GM12878 (cell line): ENCODE measurements at regions not wholly inside any gene's neighbourhood (a gene's known extent, or its start where the extent isn't known, plus 50 kb on each side); places are given as distances from the start of the nearest gene placed in this dataset.

Experiments
- ATAC-seq: fragments of 200-7000 bp; cut with Tn5 transposase; 3 replicates; pipeline ENCODE4 v1.9.1; 2020; ENCODE audit warnings: mild to moderate bottlenecking, moderate library complexity
- BruUV-seq: library from RNA; stranded (reverse); fragments of 400-500 nt; replicated peaks from 2 replicates; lab custom pipeline; 2021; lab: Mats Ljungman, UMichigan
- CTCF ChIA-PET: fragments of 300-600 bp; sonication (Branson Sonifier 250); formaldehyde crosslinking; extraction: SDS; loops from one replicate; lab custom pipeline; 2021; ENCODE audit warnings: inconsistent platforms; lab: Yijun Ruan, JAX
- POLR2A ChIA-PET: fragments of 350-600 bp; formaldehyde crosslinking; extraction: SDS; loops from one replicate; lab custom pipeline; 2021; ENCODE audit warnings: inconsistent platforms; lab: Charles Lee
- RAD21 ChIA-PET: fragments of 300-600 bp; sonication (Branson Sonifier 250); formaldehyde crosslinking; loops from one replicate; lab custom pipeline; 2023; ENCODE audit warnings: antibody characterized with exemption; ENCODE audit not compliant: unreplicated experiment; lab: Charles Lee
- SMC1A ChIA-PET: fragments of 300-600 bp; sonication (Branson Sonifier 250); formaldehyde crosslinking; loops from one replicate; lab custom pipeline; 2023; ENCODE audit not compliant: unreplicated experiment, uncharacterized antibody; lab: Charles Lee
- DNase-seq: peaks from one replicate; pipeline ENCODE4 v3.0.0-alpha.2; 2011; ENCODE audit warnings: low read depth, low spot score
- FAIRE-seq: peaks from 3 replicates; lab custom pipeline; 2011; peaks lifted over from hg19 to GRCh38; lab: Jason Lieb, UNC
- H2AFZ ChIP-seq: 2 replicates; pipeline ENCODE4 v1.6.0; 2011; ENCODE audit warnings: low read depth, low read length, control low read depth; ENCODE audit not compliant: control insufficient read depth
- H3K27ac ChIP-seq: 2 replicates; pipeline ENCODE4 v1.5.1; 2011; ENCODE audit warnings: control low read depth; ENCODE audit not compliant: control insufficient read depth, insufficient read depth
- H3K27me3 ChIP-seq, 2 experiments: replicated peaks in 1 of 2; 2 replicates each; pipeline versions ENCODE4 v1.6.0 to v1.6.1; 2011; ENCODE audit warnings: low read length in 1 of 2; ENCODE audit not compliant: control insufficient read depth in 2 of 2, insufficient read depth in 2 of 2
- H3K36me3 ChIP-seq, 2 experiments: 2 replicates each; pipeline ENCODE4 v1.5.1; 2011; ENCODE audit warnings: low read length in 1 of 2; ENCODE audit not compliant: control insufficient read depth in 2 of 2, insufficient read depth in 2 of 2
- H3K4me1 ChIP-seq: 2 replicates; pipeline ENCODE4 v1.6.1; 2011; ENCODE audit warnings: mild to moderate bottlenecking, low read length, moderate library complexity, mixed read lengths; ENCODE audit not compliant: control insufficient read depth, insufficient read depth
- H3K4me2 ChIP-seq: 2 replicates; pipeline ENCODE4 v1.6.0; 2011; ENCODE audit warnings: control low read depth; ENCODE audit not compliant: control insufficient read depth, insufficient read depth
- H3K4me3 ChIP-seq: fragments of 200-600 bp; sonication (generic); 2 replicates; pipeline ENCODE4 v1.5.1; 2016
- H3K79me2 ChIP-seq: 2 replicates; pipeline ENCODE4 v1.6.0; 2011; ENCODE audit warnings: low read length; ENCODE audit not compliant: control insufficient read depth, insufficient read depth
- H3K9ac ChIP-seq: 2 replicates; pipeline ENCODE4 v1.8.0; 2011; ENCODE audit warnings: low read length, control low read depth, mixed read lengths; ENCODE audit not compliant: control insufficient read depth, insufficient read depth
- H3K9me3 ChIP-seq: replicated peaks from 3 replicates; pipeline ENCODE4 v1.5.1; 2011; ENCODE audit warnings: mild to moderate bottlenecking, low read length; ENCODE audit not compliant: control insufficient read depth, insufficient read depth
- H4K20me1 ChIP-seq: 2 replicates; pipeline ENCODE4 v1.6.0; 2011; ENCODE audit not compliant: control insufficient read depth, insufficient read depth
- ATF3 ChIP-seq: IDR thresholded peaks from 2 replicates; pipeline ENCODE4 v1.6.1; 2011; ENCODE audit warnings: low read depth, mild to moderate bottlenecking, low read length, moderate library complexity, borderline replicate concordance; ENCODE audit errors: extremely low read depth
- ATF7 ChIP-seq: fragments of 450-650 bp; IDR thresholded peaks from 2 replicates; pipeline ENCODE4 v1.6.1; 2016; ENCODE audit warnings: low read depth, mild to moderate bottlenecking
- CHD2 ChIP-seq: IDR thresholded peaks from 2 replicates; pipeline ENCODE4 v1.6.1; 2011; ENCODE audit warnings: low read depth, low read length, improper control_type of control experiment, borderline replicate concordance
- CREB1 ChIP-seq: IDR thresholded peaks from 2 replicates; pipeline ENCODE4 v1.6.1; 2012; ENCODE audit warnings: low read depth, mild to moderate bottlenecking, inconsistent platforms
- EED ChIP-seq: sonication (generic); IDR thresholded peaks from 2 replicates; pipeline ENCODE4 v1.6.1; 2016; ENCODE audit warnings: antibody characterized with exemption, low read depth
- HCFC1 ChIP-seq: fragments of 150-350 bp; IDR thresholded peaks from 2 replicates; pipeline ENCODE4 v1.6.1; 2014; ENCODE audit warnings: low read length
- HDGF ChIP-seq: fragments of 450-650 bp; IDR thresholded peaks from 2 replicates; pipeline ENCODE4 v1.6.1; 2016; ENCODE audit warnings: antibody characterized with exemption
- IKZF1 ChIP-seq: fragments of 450-650 bp; conservative IDR thresholded peaks from 2 replicates; pipeline ENCODE4 v1.6.1; 2017; ENCODE audit warnings: antibody characterized with exemption, mild to moderate bottlenecking
- KAT2A ChIP-seq: conservative IDR thresholded peaks from 2 replicates; pipeline ENCODE4 v1.6.1; 2011; ENCODE audit warnings: low read depth, low read length; ENCODE audit not compliant: control insufficient read depth
- NFYA ChIP-seq: IDR thresholded peaks from 2 replicates; pipeline ENCODE4 v1.6.1; 2011; ENCODE audit warnings: low read depth, mild to moderate bottlenecking, low read length, improper control_type of control experiment, borderline replicate concordance
- POLR2A ChIP-seq: IDR thresholded peaks from 2 replicates; pipeline ENCODE4 v1.6.1; 2011; ENCODE audit warnings: low read depth, mild to moderate bottlenecking, low read length
- SIN3A ChIP-seq: IDR thresholded peaks from 2 replicates; pipeline ENCODE4 v1.6.1; 2012; ENCODE audit warnings: low read depth, low read length, improper control_type of control experiment
- SKIL ChIP-seq: fragments of 450-650 bp; IDR thresholded peaks from 2 replicates; pipeline ENCODE4 v1.6.1; 2017; ENCODE audit warnings: mild to moderate bottlenecking, low read depth, inconsistent platforms; ENCODE audit not compliant: poor library complexity, severe bottlenecking
- SMAD5 ChIP-seq: IDR thresholded peaks from 2 replicates; pipeline ENCODE4 v1.6.1; 2016; ENCODE audit warnings: antibody characterized with exemption, low read depth
- SMC3 ChIP-seq: IDR thresholded peaks from 2 replicates; pipeline ENCODE4 v1.6.1; 2011; ENCODE audit warnings: low read length, improper control_type of control experiment, borderline replicate concordance
- SRF ChIP-seq, 2 experiments: IDR thresholded peaks; 2 replicates each; pipeline ENCODE4 v1.6.1; 2011; ENCODE audit warnings: low read depth in 2 of 2, low read length in 2 of 2, mild to moderate bottlenecking in 1 of 2, moderate library complexity in 1 of 2
- SUZ12 ChIP-seq: fragments of 200-600 bp; sonication (generic); IDR thresholded peaks from one replicate; pipeline ENCODE4 v1.6.1; 2018; ENCODE audit warnings: antibody characterized with exemption, mild to moderate bottlenecking; ENCODE audit not compliant: unreplicated experiment
- TARDBP ChIP-seq: IDR thresholded peaks from 2 replicates; pipeline ENCODE4 v1.6.1; 2016; ENCODE audit warnings: borderline replicate concordance
- ZNF622 ChIP-seq: fragments of 450-650 bp; IDR thresholded peaks from 2 replicates; pipeline ENCODE4 v1.6.1; 2017; ENCODE audit warnings: mild to moderate bottlenecking, inconsistent platforms
- WGBS: methylation state at CpG from one replicate; pipeline ENCODE4 v1.1.6; 2016; ENCODE audit warnings: low lambda C conversion rate; ENCODE audit not compliant: insufficient replicate concordance, insufficient coverage; ENCODE audit errors: missing lambda C conversion rate; 5-methylcytosine and 5-hydroxymethylcytosine counted together
- in situ Hi-C: fragments of 300-500 bp; cut with MboI; formaldehyde crosslinking; loops from 9 replicates; pipeline ENCODE4 v1.14.3; 2018; ENCODE audit warnings: mixed read lengths
- intact Hi-C: fragments of 100-400 bp; cut with micrococcal nuclease; formaldehyde crosslinking; loops from one replicate; pipeline ENCODE4 v1.14.2; 2022; ENCODE audit not compliant: unreplicated experiment
- TF ChIP-seq, protein P1 (sequence below): fragments of 150-350 bp; IDR thresholded peaks from 2 replicates; pipeline ENCODE4 v1.6.1; 2014; ENCODE audit warnings: mild to moderate bottlenecking, low read depth, low read length
- TF ChIP-seq, protein P2 (sequence below): fragments of 450-650 bp; IDR thresholded peaks from 2 replicates; pipeline ENCODE4 v1.6.1; 2017; ENCODE audit warnings: mild to moderate bottlenecking

DNA sequence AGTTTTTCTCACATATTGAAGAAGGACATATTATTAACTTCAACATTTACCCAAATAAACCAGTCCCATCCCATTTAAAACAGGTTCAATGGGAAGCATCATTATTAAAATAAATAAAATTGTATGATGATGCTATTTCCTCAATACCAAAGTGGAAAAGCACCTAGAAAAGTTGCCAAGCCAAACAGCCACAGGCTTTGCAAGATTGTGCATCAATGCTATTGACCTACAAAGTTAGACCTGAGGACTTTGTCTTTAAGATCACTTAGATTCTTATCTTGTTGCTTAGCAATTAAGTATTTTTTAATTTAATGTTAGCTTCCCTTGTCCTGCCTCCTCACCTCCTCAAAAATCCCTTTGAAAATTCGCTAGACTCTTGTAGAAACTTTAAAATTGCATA lies 132.1 kb downstream of the SAMD5 start (continued):
- TF ChIP-seq SKIL (no peak), HCFC1 (no peak), EED (no peak), IKZF1 (no peak), ZNF622 (no peak), CHD2 (no peak), NFYA (no peak)
- TF ChIP-seq, protein P1, sequence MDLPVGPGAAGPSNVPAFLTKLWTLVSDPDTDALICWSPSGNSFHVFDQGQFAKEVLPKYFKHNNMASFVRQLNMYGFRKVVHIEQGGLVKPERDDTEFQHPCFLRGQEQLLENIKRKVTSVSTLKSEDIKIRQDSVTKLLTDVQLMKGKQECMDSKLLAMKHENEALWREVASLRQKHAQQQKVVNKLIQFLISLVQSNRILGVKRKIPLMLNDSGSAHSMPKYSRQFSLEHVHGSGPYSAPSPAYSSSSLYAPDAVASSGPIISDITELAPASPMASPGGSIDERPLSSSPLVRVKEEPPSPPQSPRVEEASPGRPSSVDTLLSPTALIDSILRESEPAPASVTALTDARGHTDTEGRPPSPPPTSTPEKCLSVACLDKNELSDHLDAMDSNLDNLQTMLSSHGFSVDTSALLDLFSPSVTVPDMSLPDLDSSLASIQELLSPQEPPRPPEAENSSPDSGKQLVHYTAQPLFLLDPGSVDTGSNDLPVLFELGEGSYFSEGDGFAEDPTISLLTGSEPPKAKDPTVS: no peak

DNA sequence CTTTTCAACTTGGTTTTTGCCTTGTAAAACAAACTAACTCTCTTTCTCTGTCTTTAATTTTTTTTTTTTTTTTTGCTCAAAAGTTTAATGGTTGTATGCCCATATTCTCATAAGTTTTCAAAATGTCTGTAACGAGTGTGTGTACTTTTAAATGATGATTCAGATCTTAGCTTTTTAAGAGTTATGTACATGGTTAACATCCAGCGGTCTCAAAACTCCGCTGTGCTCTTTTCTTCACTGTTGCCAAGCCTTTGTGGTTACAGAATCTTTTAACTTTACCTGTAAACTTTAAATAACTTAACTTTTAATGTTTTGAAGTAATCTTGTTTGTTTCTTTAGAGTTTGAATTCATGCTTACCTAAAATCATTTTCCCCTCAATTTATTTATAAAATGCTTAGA lies 133.0 kb downstream of the SAMD5 start:
- intact Hi-C loops (no loop called here), in situ Hi-C loops (no loop called here)
- no TSS peak for BruUV-seq
- Histone ChIP-seq H2AFZ (no peak overlapping the region), H3K4me2 (no peak overlapping the region), H3K27ac (no peak overlapping the region), H3K4me3 (no peak overlapping the region), H3K9me3 (no peaks in the 10 kb centered on the region), H3K9ac (no peak overlapping the region), H3K27me3 (no peaks in the 10 kb centered on the region; a peak in 1 of 4 replicates), H4K20me1 (no peaks in the 10 kb centered on the region), H3K79me2 (no peaks in the 10 kb centered on the region), H3K4me1 (no peaks in the 10 kb centered on the region), H3K36me3 (no peaks in the 10 kb centered on the region)
- ChIA-PET POLR2A (interaction anchor here (0.7 kb wide), 1 partner anchor 255 kb away, joined by 3 read pairs; no protein-coding TSS in a partner anchor), RAD21 (no interaction called here), SMC1A (no interaction called here), CTCF (no interaction called here)
- WGBS: 30% methylated on average over 3 of the region's 3 CpGs
- FAIRE-seq (no peak), DNase-seq (no peak), ATAC-seq (no peak)
- TF ChIP-seq SRF (IDR thresholded peaks at IDR 0.05; ENCODE audit: low read depth in 2 of 2, low read length in 2 of 2): no peak
- TF ChIP-seq CREB1: no peak
- no peak for TF ChIP-seq KAT2A
- TF ChIP-seq SIN3A: no peak
- TF ChIP-seq POLR2A: no peak
- no peak for TF ChIP-seq SUZ12
- no peak for TF ChIP-seq ATF3
- TF ChIP-seq SMC3: no peak
- TF ChIP-seq ATF7: no peak
- TF ChIP-seq SMAD5: no peak
- no peak for TF ChIP-seq TARDBP
- no peak for TF ChIP-seq HDGF
- TF ChIP-seq, protein P2, sequence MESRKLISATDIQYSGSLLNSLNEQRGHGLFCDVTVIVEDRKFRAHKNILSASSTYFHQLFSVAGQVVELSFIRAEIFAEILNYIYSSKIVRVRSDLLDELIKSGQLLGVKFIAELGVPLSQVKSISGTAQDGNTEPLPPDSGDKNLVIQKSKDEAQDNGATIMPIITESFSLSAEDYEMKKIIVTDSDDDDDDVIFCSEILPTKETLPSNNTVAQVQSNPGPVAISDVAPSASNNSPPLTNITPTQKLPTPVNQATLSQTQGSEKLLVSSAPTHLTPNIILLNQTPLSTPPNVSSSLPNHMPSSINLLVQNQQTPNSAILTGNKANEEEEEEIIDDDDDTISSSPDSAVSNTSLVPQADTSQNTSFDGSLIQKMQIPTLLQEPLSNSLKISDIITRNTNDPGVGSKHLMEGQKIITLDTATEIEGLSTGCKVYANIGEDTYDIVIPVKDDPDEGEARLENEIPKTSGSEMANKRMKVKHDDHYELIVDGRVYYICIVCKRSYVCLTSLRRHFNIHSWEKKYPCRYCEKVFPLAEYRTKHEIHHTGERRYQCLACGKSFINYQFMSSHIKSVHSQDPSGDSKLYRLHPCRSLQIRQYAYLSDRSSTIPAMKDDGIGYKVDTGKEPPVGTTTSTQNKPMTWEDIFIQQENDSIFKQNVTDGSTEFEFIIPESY: no peak
